Rectal smooth muscle tissue (tissue), 1 donor: ENCODE measurements at regions not wholly inside any gene's neighbourhood (a gene's known extent, or its start where the extent isn't known, plus 50 kb on each side); places are given as distances from the start of the nearest gene placed in this dataset.
"Not testable (repeated sequence)": the region's sequence is repeated elsewhere in the genome, so short reads cannot be mapped to it uniquely, and the experiment has no call there.

Experiments
- H3K27ac ChIP-seq: one replicate; pipeline ENCODE4 v1.7.0; 2013; ENCODE audit warnings: low read depth, low read length, inconsistent platforms
- H3K27me3 ChIP-seq: one replicate; pipeline ENCODE4 v1.7.0; 2013; ENCODE audit warnings: low read length; ENCODE audit not compliant: control insufficient read depth, insufficient read depth
- H3K36me3 ChIP-seq: one replicate; pipeline ENCODE4 v1.7.0; 2013; ENCODE audit warnings: low read length; ENCODE audit not compliant: control insufficient read depth, insufficient read depth
- H3K4me1 ChIP-seq: one replicate; pipeline ENCODE4 v1.7.0; 2013; ENCODE audit warnings: low read length; ENCODE audit not compliant: control insufficient read depth, insufficient read depth
- H3K4me3 ChIP-seq: one replicate; pipeline ENCODE4 v1.7.0; 2013; ENCODE audit warnings: low read length
- H3K9ac ChIP-seq: one replicate; pipeline ENCODE4 v1.7.0; 2013; ENCODE audit warnings: low read length

DNA sequence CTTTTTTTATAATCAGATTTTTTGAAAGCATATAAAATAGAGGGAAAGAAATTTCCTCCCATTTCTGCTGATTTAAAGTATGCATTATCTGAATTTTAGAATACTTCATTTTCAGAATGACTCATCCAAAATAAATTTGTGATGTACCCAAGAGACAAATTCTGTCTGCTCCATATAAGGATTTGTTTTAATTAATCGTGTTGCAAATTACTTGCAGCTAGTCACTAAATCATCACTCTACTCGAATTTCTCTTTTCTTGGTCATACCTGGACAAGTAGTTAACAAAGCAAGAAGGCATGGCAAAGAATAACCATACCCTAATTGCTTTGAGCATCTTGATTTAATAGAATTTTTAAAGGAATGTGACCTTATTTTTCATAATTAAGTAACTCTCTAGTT is 284.1 kb upstream of the GRAMD2B start:
- no peaks in the 10 kb centered on the region for H3K4me1 ChIP-seq
- no peaks in the 10 kb centered on the region for H3K36me3 ChIP-seq
- no peak overlapping the region for H3K4me3 ChIP-seq
- no peak overlapping the region for H3K9ac ChIP-seq
- H3K27ac ChIP-seq: no peak overlapping the region
- H3K27me3 ChIP-seq: no peaks in the 10 kb centered on the region

DNA sequence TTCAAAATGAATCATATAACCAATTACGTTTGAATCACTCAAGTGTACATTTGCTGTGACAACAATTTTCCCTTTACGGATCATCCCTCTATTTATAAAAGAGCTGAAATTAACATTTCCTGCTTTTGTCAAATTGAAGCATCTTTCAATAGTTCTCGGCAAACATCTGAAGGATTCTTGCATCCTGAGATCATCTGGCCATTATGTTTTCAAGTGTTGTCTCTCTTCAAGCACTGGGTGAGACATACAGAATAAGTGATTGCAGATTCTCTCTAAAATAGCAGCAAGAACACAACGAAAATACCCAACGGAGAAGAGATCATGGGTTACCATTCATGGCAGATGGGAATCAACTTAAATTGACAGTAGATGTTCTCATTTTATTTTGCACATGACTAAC is 283.4 kb upstream of the GRAMD2B start:
- Histone ChIP-seq H3K4me3 (no peak overlapping the region), H3K27ac (no peak overlapping the region), H3K27me3 (no peaks in the 10 kb centered on the region), H3K4me1 (no peaks in the 10 kb centered on the region), H3K9ac (no peak overlapping the region), H3K36me3 (no peaks in the 10 kb centered on the region)

DNA sequence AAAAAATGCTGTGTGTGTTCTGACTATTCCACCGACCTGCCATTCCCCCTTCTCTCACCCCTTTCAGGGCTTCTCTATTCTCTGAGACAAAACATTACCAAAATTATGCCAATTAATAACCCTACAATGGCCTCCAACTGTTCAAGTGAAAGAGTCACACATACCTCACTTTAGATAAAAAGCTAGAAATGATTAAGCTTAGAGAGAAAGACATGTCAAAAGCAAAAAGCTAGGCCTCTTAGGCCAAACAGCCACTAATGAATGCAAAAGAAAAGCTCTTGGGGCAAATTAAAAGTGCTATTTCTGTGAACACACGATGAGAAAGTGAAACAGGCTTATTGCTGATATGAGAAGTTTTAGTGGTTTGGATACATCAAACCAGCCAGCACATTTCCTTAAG is 279.6 kb upstream of the GRAMD2B start:
- Histone ChIP-seq H3K9ac (no peak overlapping the region), H3K27me3 (no peaks in the 10 kb centered on the region), H3K36me3 (no peaks in the 10 kb centered on the region), H3K4me1 (no peaks in the 10 kb centered on the region), H3K27ac (no peak overlapping the region), H3K4me3 (no peak overlapping the region)

DNA sequence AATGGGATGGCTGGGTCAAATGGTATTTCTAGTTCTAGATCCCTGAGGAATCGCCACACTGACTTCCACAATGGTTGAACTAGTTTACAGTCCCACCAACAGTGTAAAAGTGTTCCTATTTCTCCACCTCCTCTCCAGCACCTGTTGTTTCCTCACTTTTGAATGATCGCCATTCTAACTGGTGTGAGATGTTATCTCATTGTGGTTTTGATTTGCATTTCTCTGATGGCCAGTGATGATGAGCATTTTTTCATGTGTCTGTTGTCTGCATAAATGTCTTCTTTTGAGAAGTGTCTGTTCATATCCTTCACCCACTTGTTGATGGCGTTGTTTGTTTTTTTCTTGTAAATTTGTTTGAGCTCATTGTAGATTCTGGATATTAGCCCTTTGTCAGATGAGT is 272.9 kb upstream of the GRAMD2B start:
- not testable (repeated sequence) for H3K27me3 ChIP-seq, H3K4me1 ChIP-seq, H3K9ac ChIP-seq, H3K36me3 ChIP-seq, H3K27ac ChIP-seq, H3K4me3 ChIP-seq

DNA sequence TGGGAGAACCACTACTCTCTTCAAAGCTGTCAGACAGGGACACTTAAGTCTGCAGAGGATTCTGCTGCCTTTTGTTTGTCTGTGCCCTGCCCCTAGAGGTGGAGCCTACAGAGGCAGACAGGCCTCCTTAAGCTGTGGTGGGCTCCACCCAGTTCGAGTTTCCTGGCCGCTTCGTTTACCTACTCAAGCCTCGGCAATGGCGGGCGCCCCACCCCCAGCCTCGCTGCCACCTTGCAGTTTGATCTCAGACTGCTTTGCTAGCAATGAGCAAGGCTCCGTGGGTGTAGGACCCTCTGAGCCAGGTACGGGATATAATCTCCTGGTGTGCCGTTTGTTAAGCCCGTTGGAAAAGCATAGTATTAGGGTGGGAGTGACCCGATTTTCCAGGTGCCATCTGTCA is 267.9 kb upstream of the GRAMD2B start:
- not testable (repeated sequence) for H3K4me1 ChIP-seq, H3K27me3 ChIP-seq, H3K27ac ChIP-seq, H3K9ac ChIP-seq, H3K36me3 ChIP-seq, H3K4me3 ChIP-seq

DNA sequence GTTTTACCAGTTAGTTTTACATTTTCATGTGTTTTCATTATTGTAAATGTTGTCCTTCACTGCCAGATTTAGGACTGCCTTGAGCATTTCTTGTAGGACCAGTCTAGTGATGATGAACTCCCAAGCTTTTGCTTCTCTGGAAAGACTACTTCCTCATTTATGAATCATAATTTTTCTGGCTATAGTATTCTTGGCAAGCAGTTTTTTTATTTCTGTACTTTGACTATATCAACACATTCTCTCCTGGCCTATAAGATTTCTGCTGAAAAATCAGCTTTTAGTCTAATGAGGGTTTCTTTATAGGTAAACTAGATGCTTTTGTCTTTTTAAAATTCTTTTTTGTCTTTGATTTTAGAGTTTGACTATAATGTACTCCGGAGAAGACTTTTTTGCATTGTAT is 256.8 kb upstream of the GRAMD2B start:
- Histone ChIP-seq H3K27me3 (no peaks in the 10 kb centered on the region), H3K4me1 (no peaks in the 10 kb centered on the region), H3K9ac (no peak overlapping the region), H3K36me3 (no peaks in the 10 kb centered on the region), H3K27ac (no peak overlapping the region), H3K4me3 (no peak overlapping the region)

DNA sequence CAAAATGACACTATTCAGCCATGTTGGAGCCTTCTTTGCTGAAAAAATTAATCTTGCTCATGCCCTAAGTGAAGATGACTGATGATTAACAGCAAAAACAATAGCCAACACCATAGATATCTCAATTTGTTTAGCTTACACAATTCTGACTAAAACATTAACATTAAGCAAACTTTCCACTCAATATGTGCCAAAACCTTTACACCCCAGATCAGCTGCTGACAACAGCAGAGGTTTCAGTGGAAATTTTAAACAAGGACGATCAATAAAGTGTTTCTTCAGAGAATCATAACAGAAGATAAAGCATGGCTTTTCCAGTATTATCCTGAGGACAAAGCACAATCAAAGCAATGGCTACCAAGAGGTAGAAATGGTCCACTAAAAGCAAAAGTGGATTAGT is 254.4 kb upstream of the GRAMD2B start:
- Histone ChIP-seq H3K9ac (no peak overlapping the region), H3K4me1 (no peaks in the 10 kb centered on the region), H3K36me3 (no peaks in the 10 kb centered on the region), H3K4me3 (no peak overlapping the region), H3K27ac (no peak overlapping the region), H3K27me3 (no peaks in the 10 kb centered on the region)

DNA sequence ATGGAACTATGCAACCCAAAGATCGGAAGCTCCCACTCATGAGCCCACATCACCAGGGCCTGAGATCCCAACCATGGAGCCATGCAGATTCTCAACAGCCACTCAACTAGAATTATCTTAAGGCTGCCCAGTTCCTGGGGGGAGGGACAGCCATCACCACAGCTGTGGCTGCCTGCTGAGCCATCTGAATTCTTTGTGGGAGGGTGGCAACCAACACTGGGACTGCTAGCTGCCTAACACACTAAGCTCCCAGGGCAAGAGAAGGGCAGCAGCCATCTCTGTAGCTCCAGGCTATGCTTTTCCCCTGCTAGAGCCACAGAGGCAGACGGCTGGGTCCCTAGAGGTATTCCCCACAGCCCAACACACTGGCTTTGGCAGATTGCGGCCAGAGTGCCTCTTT is 251.3 kb upstream of the GRAMD2B start:
- H3K27me3 ChIP-seq: no peaks in the 10 kb centered on the region

DNA sequence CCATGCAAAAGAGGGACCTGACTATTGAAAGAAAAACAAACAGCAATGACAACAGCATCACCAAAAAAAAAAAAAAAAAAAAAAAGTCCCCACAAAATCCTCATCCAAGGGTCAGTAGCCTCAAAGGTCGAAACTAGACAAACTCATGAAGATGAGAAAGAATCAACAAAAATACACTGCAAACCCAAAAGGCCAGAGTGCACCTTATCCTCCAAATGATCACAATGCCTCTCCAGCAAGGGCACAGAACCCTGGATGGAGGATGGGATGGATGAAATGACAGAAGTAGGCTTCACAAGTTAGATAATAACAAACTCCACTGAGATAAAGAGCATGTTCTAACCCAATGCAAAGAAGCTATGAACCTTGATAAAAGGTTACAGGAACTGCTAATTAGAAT is 250.4 kb upstream of the GRAMD2B start:
- H3K27ac ChIP-seq: no peak overlapping the region
- no peaks in the 10 kb centered on the region for H3K36me3 ChIP-seq
- H3K4me1 ChIP-seq: no peaks in the 10 kb centered on the region
- no peak overlapping the region for H3K9ac ChIP-seq
- H3K4me3 ChIP-seq: no peak overlapping the region
- H3K27me3 ChIP-seq: no peaks in the 10 kb centered on the region

More for the DNA sequence above, 251.3 kb upstream of the GRAMD2B start:
- Histone ChIP-seq H3K27ac (no peak overlapping the region), H3K4me3 (no peak overlapping the region), H3K36me3 (no peaks in the 10 kb centered on the region), H3K9ac (no peak overlapping the region), H3K4me1 (no peaks in the 10 kb centered on the region)

DNA sequence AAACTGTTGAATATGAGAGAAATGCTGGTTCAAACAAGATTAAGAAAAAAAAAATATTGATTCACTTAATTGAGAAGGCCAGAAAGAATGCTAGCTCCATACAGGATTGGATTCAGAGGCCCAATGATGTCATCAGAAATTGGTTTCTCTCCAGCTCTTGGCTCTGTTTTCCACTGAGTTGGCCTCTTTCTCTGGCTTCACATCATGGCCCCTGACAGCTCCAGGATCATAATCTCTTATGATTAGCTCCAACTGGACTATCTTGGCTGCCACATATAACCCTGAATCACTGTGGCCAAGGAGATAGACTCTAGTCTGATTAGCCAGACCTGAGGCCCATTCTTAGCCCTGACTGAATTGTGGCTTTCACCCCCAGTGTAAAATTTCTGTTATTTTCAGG is 244.7 kb upstream of the GRAMD2B start:
- no peaks in the 10 kb centered on the region for H3K36me3 ChIP-seq
- no peak overlapping the region for H3K4me3 ChIP-seq
- no peaks in the 10 kb centered on the region for H3K27me3 ChIP-seq
- H3K9ac ChIP-seq: no peak overlapping the region
- H3K4me1 ChIP-seq: no peaks in the 10 kb centered on the region
- H3K27ac ChIP-seq: no peak overlapping the region

DNA sequence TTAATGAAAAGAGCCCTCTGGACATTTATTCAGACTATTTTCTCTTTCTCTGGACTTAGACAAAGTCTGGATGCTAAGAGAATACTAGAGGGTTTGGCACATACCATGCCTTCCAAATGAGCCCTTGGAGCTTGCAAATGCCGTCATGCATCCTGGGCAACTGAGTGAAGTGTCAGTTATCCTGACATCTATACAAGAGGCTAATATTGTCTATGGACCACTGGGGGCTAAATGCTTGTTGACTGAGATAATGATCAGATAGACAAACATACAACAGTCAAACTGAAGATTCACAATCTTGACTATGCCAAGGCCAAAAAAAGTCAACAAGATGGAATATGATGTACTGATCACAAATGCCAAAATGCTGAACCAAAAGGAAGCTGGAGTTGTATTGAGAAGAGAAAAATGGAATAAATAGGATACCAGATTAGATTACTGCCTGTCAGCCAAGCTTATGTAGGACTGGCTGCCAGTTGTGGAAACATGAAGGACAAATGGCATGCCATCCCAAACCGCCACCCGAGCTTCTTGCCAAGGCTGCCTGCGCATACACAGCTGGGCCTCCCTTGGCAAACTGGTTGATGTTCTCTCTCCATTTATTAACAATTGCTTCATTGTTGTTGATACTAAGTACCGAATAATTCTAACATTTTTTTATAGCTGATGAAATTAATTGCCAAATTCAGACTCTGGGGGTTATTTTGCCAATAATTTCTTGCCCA is 240.1 kb upstream of the GRAMD2B start:
- H3K9ac ChIP-seq: no peak overlapping the region
- H3K27me3 ChIP-seq: no peaks in the 10 kb centered on the region
- no peaks in the 10 kb centered on the region for H3K36me3 ChIP-seq
- no peak overlapping the region for H3K4me3 ChIP-seq
- no peaks in the 10 kb centered on the region for H3K4me1 ChIP-seq
- H3K27ac ChIP-seq: no peak overlapping the region

DNA sequence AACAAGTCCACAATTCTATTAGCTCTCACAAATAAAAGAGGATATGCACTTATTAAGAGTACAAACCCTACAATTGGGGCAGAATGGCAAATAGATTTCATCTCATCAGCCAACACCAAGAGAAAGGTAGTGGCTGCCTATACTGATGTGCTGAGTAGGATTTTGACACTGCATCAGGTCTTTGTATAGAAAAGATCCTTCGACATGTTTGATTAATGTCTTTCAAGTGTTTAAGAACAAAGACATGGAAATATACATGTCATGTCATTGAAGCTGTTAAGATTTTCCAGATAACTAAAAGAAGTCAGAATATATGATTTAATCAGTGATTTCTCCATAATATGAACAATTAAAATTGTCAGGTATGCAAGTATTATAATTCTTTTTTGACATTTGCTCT is 238.7 kb upstream of the GRAMD2B start:
- Histone ChIP-seq H3K36me3 (no peaks in the 10 kb centered on the region), H3K27ac (no peak overlapping the region), H3K27me3 (no peaks in the 10 kb centered on the region), H3K4me3 (no peak overlapping the region), H3K9ac (no peak overlapping the region), H3K4me1 (no peaks in the 10 kb centered on the region)

DNA sequence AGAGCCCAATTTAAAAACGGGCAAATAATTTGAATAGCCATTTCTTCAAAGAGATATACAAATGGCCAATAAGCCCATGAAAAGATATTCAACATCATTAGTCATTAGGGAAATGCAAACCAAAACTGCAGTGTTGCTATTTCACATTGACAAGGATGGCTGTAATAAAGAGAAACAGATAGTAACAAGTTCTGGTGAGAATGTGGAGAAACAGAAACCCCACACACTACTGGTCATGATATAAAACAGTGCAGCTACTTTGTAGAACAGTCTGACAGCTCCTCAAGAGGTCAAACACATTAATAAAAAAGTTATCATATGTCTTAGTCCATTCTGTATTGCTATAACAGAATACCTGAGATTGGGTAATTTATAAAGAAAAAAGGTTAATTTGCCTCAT is 237.0 kb upstream of the GRAMD2B start:
- H3K27me3 ChIP-seq: no peaks in the 10 kb centered on the region
- H3K4me1 ChIP-seq: no peaks in the 10 kb centered on the region
- no peak overlapping the region for H3K4me3 ChIP-seq
- no peak overlapping the region for H3K27ac ChIP-seq
- H3K36me3 ChIP-seq: no peaks in the 10 kb centered on the region
- H3K9ac ChIP-seq: no peak overlapping the region
